ENCODE measurements at regions not wholly inside any gene's neighbourhood (a gene's known extent, or its start where the extent isn't known, plus 50 kb on each side); places are given as distances from the start of the nearest gene placed in this dataset.
"Not testable (repeated sequence)": the region's sequence is repeated elsewhere in the genome, so short reads cannot be mapped to it uniquely, and the experiment has no call there.

DNA sequence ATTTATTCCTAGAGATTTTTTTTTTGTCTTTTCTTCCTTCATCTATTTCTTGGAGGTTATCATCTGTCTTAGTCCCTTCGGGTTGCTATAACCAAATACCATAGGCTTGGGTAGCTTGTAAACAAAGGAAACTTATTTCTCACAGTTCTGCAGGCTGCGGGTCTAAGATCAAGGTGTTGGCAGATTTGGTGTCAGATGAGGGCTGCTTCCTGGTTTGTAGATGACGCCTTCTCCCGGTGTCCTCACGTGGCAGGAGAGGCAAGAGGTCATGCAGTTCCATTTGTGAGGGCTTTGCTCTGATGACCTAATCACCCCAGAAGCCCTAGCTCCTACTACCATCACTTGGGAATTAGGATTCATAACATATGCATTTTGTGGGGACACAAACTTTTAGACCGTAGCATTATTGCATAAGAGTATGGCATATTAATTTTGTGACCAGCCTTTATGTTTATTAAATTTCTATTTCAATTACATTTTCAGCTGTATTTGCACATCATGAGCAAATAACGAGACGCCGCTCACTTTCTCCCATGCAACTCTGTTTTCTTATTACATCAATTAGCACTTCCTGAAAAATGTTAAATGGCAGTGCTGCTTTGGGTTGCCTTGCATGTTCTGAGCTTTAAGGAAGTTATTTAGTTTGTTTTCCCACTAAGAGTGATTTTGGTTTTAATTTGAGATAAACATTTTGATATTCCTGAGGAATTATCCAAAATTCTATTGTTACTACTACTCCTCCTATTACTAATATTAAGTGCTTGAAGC lies 246.4 kb upstream of the HDAC4 start:
- no peak for TF ChIP-seq EZH2 (IDR thresholded peaks at IDR 0.05; ENCODE audit: borderline replicate concordance, low read length)
- TF ChIP-seq, protein P1, sequence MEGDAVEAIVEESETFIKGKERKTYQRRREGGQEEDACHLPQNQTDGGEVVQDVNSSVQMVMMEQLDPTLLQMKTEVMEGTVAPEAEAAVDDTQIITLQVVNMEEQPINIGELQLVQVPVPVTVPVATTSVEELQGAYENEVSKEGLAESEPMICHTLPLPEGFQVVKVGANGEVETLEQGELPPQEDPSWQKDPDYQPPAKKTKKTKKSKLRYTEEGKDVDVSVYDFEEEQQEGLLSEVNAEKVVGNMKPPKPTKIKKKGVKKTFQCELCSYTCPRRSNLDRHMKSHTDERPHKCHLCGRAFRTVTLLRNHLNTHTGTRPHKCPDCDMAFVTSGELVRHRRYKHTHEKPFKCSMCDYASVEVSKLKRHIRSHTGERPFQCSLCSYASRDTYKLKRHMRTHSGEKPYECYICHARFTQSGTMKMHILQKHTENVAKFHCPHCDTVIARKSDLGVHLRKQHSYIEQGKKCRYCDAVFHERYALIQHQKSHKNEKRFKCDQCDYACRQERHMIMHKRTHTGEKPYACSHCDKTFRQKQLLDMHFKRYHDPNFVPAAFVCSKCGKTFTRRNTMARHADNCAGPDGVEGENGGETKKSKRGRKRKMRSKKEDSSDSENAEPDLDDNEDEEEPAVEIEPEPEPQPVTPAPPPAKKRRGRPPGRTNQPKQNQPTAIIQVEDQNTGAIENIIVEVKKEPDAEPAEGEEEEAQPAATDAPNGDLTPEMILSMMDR (IDR thresholded peaks at IDR 0.05; ENCODE audit: low read length) = no peak

DNA sequence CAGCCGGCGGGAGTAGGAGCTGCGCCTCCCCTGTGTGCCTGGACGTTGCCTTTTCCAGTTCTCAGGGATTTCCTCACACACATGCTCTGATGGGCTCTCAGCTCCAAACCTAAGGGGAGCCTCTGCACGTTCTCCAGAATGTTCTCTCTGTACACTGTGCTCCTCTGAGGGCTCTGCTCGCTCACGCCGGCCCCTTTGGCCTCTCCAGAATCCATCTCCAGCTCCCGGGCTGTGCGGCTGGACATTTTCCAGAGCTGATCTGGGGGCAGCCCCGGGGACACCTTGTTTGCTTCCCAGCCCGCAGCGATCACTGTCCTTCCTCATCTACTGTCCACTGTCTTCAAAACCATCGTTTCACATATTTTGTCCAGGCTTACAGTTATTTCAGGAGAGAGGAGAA lies 245.4 kb upstream of the HDAC4 start:
- Histone ChIP-seq H3K27me3 (ENCODE audit: insufficient read depth, low read length) (no peaks in the 10 kb centered on the region), H3K4me2 (ENCODE audit: low read length) (no peak overlapping the region), H3F3A (ENCODE audit: insufficient read depth, low read length) (no peaks in the 10 kb centered on the region), H3K9me3 (ENCODE audit: low read length) (no peaks in the 10 kb centered on the region), H3K4me3 (ENCODE audit: low read depth, low read length, poor library complexity, severe bottlenecking) (no peak overlapping the region), H3K27ac (ENCODE audit: low read depth, low read length, poor library complexity, severe bottlenecking) (no peak overlapping the region), H3K36me3 (ENCODE audit: insufficient read depth, low read length) (no peaks in the 10 kb centered on the region), H4K20me1 (ENCODE audit: insufficient read depth, low read length) (no peaks in the 10 kb centered on the region), H3K4me1 (ENCODE audit: insufficient read depth, low read length, severe bottlenecking) (no peaks in the 10 kb centered on the region), H2AFZ (ENCODE audit: low read length) (no peak overlapping the region), H3K79me2 (ENCODE audit: insufficient read depth, low read length) (no peaks in the 10 kb centered on the region), H3K9me2 (ENCODE audit: low read depth, low read length) (no peaks in the 10 kb centered on the region), H3K9ac (ENCODE audit: low read length) (no peak overlapping the region)
- TF ChIP-seq, protein P1 (IDR thresholded peaks at IDR 0.05; ENCODE audit: low read length) = no peak
- no peak for TF ChIP-seq EZH2 (IDR thresholded peaks at IDR 0.05; ENCODE audit: borderline replicate concordance, low read length)

More for the DNA sequence above, 246.4 kb upstream of the HDAC4 start:
- Histone ChIP-seq H3K4me2 (ENCODE audit: low read length) (no peak overlapping the region), H3K27ac (ENCODE audit: low read depth, low read length, poor library complexity, severe bottlenecking) (no peak overlapping the region), H3K27me3 (ENCODE audit: insufficient read depth, low read length) (no peaks in the 10 kb centered on the region), H3F3A (ENCODE audit: insufficient read depth, low read length) (no peaks in the 10 kb centered on the region), H3K9ac (ENCODE audit: low read length) (no peak overlapping the region), H3K4me3 (ENCODE audit: low read depth, low read length, poor library complexity, severe bottlenecking) (no peak overlapping the region), H4K20me1 (ENCODE audit: insufficient read depth, low read length) (no peaks in the 10 kb centered on the region), H3K79me2 (ENCODE audit: insufficient read depth, low read length) (no peaks in the 10 kb centered on the region), H3K4me1 (ENCODE audit: insufficient read depth, low read length, severe bottlenecking) (no peaks in the 10 kb centered on the region), H3K9me3 (ENCODE audit: low read length) (no peaks in the 10 kb centered on the region), H3K9me2 (ENCODE audit: low read depth, low read length) (no peaks in the 10 kb centered on the region), H3K36me3 (ENCODE audit: insufficient read depth, low read length) (no peaks in the 10 kb centered on the region), H2AFZ (ENCODE audit: low read length) (no peak overlapping the region)

DNA sequence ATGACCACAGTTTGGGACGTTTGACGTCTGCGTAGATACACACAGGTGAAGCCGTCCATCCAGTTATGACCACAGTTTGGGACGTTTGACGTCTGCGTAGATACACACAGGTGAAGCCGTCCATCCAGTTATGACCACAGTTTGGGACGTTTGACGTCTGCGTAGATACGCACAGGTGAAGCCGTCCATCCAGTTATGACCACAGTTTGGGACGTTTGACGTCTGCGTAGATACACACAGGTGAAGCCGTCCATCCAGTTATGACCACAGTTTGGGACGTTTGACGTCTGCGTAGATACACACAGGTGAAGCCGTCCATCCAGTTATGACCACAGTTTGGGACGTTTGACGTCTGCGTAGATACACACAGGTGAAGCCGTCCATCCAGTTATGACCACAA lies 243.8 kb upstream of the HDAC4 start:
- not testable (repeated sequence) for H3K9me3 ChIP-seq (ENCODE audit: low read length); H3K27me3 ChIP-seq (ENCODE audit: insufficient read depth, low read length)

DNA sequence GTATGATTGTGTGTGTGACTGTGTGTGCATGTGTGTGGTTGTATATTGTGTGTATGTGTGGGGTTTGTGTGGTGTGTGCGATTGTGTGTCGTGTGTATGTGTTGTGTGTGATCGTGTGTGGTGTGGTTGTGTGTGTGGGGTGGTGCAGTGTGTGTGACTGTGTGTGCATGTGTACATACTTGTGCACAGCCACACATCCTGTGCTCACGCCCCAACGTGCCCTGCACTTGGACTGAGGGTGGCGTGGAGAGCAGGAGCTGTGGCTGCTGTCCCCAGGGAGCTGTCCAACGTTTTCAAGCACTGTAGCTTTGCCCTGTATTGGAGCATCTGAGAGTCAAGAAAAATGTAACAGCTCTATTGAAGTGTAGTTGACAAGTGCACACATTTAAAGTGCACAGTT lies 243.2 kb upstream of the HDAC4 start:
- H3K4me3 ChIP-seq (ENCODE audit: low read depth, low read length, poor library complexity, severe bottlenecking) = no peak overlapping the region
- no peaks in the 10 kb centered on the region for H3K36me3 ChIP-seq (ENCODE audit: insufficient read depth, low read length)
- H3K4me2 ChIP-seq (ENCODE audit: low read length) = no peak overlapping the region
- H3K27ac ChIP-seq (ENCODE audit: low read depth, low read length, poor library complexity, severe bottlenecking) = no peak overlapping the region
- no peaks in the 10 kb centered on the region for H3K9me2 ChIP-seq (ENCODE audit: low read depth, low read length)
- H3K79me2 ChIP-seq (ENCODE audit: insufficient read depth, low read length) = no peaks in the 10 kb centered on the region
- H3K4me1 ChIP-seq (ENCODE audit: insufficient read depth, low read length, severe bottlenecking) = no peaks in the 10 kb centered on the region
- no peaks in the 10 kb centered on the region for H3K9me3 ChIP-seq (ENCODE audit: low read length)
- no peaks in the 10 kb centered on the region for H4K20me1 ChIP-seq (ENCODE audit: insufficient read depth, low read length)
- no peaks in the 10 kb centered on the region for H3F3A ChIP-seq (ENCODE audit: insufficient read depth, low read length)
- no peak overlapping the region for H2AFZ ChIP-seq (ENCODE audit: low read length)
- no peak overlapping the region for H3K9ac ChIP-seq (ENCODE audit: low read length)
- H3K27me3 ChIP-seq (ENCODE audit: insufficient read depth, low read length) = no peaks in the 10 kb centered on the region
- TF ChIP-seq EZH2 (IDR thresholded peaks at IDR 0.05; ENCODE audit: borderline replicate concordance, low read length) = no peak
- TF ChIP-seq, protein P1 (IDR thresholded peaks at IDR 0.05; ENCODE audit: low read length) = no peak

More for the DNA sequence above, 243.8 kb upstream of the HDAC4 start:
- H3K36me3 ChIP-seq (ENCODE audit: insufficient read depth, low read length); H3K4me2 ChIP-seq (ENCODE audit: low read length); H3K9ac ChIP-seq (ENCODE audit: low read length); H3K27ac ChIP-seq (ENCODE audit: low read depth, low read length, poor library complexity, severe bottlenecking); H3K79me2 ChIP-seq (ENCODE audit: insufficient read depth, low read length); H4K20me1 ChIP-seq (ENCODE audit: insufficient read depth, low read length); H3F3A ChIP-seq (ENCODE audit: insufficient read depth, low read length); H3K9me2 ChIP-seq (ENCODE audit: low read depth, low read length); H3K4me3 ChIP-seq (ENCODE audit: low read depth, low read length, poor library complexity, severe bottlenecking); H3K4me1 ChIP-seq (ENCODE audit: insufficient read depth, low read length, severe bottlenecking); H2AFZ ChIP-seq (ENCODE audit: low read length): not testable (repeated sequence)

Data from OCI-LY1 (cell line).